SK-N-SH (cell line): ENCODE measurements at regions not wholly inside any gene's neighbourhood (a gene's known extent, or its start where the extent isn't known, plus 50 kb on each side); places are given as distances from the start of the nearest gene placed in this dataset.

Source experiments
- CTCF ChIP-seq: fragments of 200-600 bp; sonication (generic); IDR thresholded peaks from 2 replicates; pipeline ENCODE4 v1.6.1; 2017; ENCODE audit warnings: antibody characterized with exemption, mild to moderate bottlenecking, moderate library complexity
- EP300 ChIP-seq, 2 experiments: IDR thresholded peaks; 2 replicates each; pipeline versions ENCODE4 v1.4.0 to v1.6.1; 2012; ENCODE audit warnings: borderline replicate concordance in 1 of 2, low read depth in 1 of 2, low read length in 1 of 2
- FOSL2 ChIP-seq: IDR thresholded peaks from 2 replicates; pipeline ENCODE4 v1.4.0; 2012; ENCODE audit warnings: low read depth, mild to moderate bottlenecking, moderate library complexity, borderline replicate concordance
- MXI1 ChIP-seq: IDR thresholded peaks from 2 replicates; pipeline ENCODE4 v1.6.1; 2012; ENCODE audit warnings: mild to moderate bottlenecking, low read depth, low read length, improper control_type of control experiment
- NFIC ChIP-seq: IDR thresholded peaks from 2 replicates; pipeline ENCODE4 v1.4.0; 2012; ENCODE audit warnings: borderline replicate concordance
- RAD21 ChIP-seq: IDR thresholded peaks from 2 replicates; pipeline ENCODE4 v1.6.1; 2012; ENCODE audit warnings: mild to moderate bottlenecking, low read length
- RFX5 ChIP-seq: IDR thresholded peaks from 2 replicates; pipeline ENCODE4 v1.6.1; 2012; ENCODE audit warnings: mild to moderate bottlenecking, improper control_type of control experiment, low read length
- TF ChIP-seq, protein P1 (sequence below): fragments of 150-350 bp; IDR thresholded peaks from 2 replicates; pipeline ENCODE4 v1.6.1; 2016; ENCODE audit warnings: mild to moderate bottlenecking, low read depth, low read length
- TF ChIP-seq, protein P2 (sequence below): fragments of 150-350 bp; IDR thresholded peaks from 2 replicates; pipeline ENCODE4 v1.6.1; 2017; ENCODE audit warnings: antibody characterized with exemption, low read length, low read depth, borderline replicate concordance

GRCh38 chr4:174387143-174387542 lies 103.4 kb downstream of the CEP44 start:
- TF ChIP-seq, protein P1, sequence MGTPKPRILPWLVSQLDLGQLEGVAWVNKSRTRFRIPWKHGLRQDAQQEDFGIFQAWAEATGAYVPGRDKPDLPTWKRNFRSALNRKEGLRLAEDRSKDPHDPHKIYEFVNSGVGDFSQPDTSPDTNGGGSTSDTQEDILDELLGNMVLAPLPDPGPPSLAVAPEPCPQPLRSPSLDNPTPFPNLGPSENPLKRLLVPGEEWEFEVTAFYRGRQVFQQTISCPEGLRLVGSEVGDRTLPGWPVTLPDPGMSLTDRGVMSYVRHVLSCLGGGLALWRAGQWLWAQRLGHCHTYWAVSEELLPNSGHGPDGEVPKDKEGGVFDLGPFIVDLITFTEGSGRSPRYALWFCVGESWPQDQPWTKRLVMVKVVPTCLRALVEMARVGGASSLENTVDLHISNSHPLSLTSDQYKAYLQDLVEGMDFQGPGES, result no peak
- TF ChIP-seq MXI1 (no peak), CTCF (no peak), RFX5 (no peak), EP300 (IDR thresholded peaks at IDR 0.05; ENCODE audit: borderline replicate concordance in 1 of 2, low read depth in 1 of 2, low read length in 1 of 2) (no peak), RAD21 (no peak), NFIC (no peak), FOSL2 (no peak)
- TF ChIP-seq, protein P2, sequence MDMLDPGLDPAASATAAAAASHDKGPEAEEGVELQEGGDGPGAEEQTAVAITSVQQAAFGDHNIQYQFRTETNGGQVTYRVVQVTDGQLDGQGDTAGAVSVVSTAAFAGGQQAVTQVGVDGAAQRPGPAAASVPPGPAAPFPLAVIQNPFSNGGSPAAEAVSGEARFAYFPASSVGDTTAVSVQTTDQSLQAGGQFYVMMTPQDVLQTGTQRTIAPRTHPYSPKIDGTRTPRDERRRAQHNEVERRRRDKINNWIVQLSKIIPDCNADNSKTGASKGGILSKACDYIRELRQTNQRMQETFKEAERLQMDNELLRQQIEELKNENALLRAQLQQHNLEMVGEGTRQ, result no peak
